ENCODE measurements at regions not wholly inside any gene's neighbourhood (a gene's known extent, or its start where the extent isn't known, plus 50 kb on each side); places are given as distances from the start of the nearest gene placed in this dataset.

GRCh38 chr2:242032780-242033656 is 163.5 kb downstream of the RTP5 start:
- Histone ChIP-seq H3K79me2 (ENCODE audit: insufficient read depth, low read depth, low read length) (no peaks in the 10 kb centered on the region), H3K4me2 (ENCODE audit: low read length) (no peak overlapping the region), H3K36me3 (ENCODE audit: insufficient read depth, low read length) (no peaks in the 10 kb centered on the region), H3K27ac (ENCODE audit: low read depth, low read length, poor library complexity, severe bottlenecking) (no peak overlapping the region), H4K20me1 (ENCODE audit: insufficient read depth, low read length) (no peaks in the 10 kb centered on the region), H3K9me2 (ENCODE audit: insufficient read depth, low read length) (no peaks in the 10 kb centered on the region), H3K4me3 (ENCODE audit: low read depth, low read length, poor library complexity, severe bottlenecking) (no peak overlapping the region), H3K4me1 (ENCODE audit: insufficient read depth, low read length, poor library complexity, severe bottlenecking) (no peaks in the 10 kb centered on the region), H3K9me3 (ENCODE audit: low read length) (no peaks in the 10 kb centered on the region), H2AFZ (ENCODE audit: low read length) (no peak overlapping the region)
- POLR2A ChIA-PET, result no interaction called here
- TF ChIP-seq CTCF (conservative IDR thresholded peaks at IDR 0.05; ENCODE audit: low read length), result no peak
- no peak for TF ChIP-seq EZH2phosphoT487 (IDR thresholded peaks at IDR 0.05; ENCODE audit: borderline replicate concordance, low read depth, low read length)
- DNase-seq (ENCODE audit: low spot score), result no peak
- intact Hi-C loops (cut with micrococcal nuclease; ENCODE audit: unreplicated experiment), result no loop called here
- CTCF ChIA-PET (ENCODE audit: unreplicated experiment), result interaction anchor here (0.7 to 0.8 kb wide), 2 partner anchors 9 to 13 kb away, joined by 3 to 4 read pairs; no protein-coding TSS in a partner anchor
- no TSS peak for BruUV-seq (replicated peaks)

DNA sequence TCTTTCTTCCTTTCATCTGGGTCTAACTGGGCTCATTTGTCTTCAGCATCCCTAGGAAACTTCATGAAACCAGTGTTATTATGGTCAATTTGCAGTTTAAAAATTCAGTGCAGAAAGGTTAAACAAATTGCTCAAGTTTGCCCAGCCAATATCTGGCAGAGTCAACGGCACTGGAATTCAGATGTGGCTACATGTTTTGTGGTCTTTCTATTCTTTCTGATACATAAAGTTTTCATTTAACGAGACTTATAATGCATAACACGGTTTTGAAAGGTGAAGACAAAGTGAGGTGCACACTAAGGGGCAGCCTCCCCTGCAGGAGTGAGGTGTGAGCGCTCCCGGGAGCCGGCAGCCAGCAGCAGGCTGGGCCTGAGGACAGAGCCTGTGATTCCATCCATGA is 164.6 kb downstream of the RTP5 start:
- no peak for DNase-seq (ENCODE audit: low spot score)
- no peak overlapping the region for H3K27ac ChIP-seq (ENCODE audit: low read depth, low read length, poor library complexity, severe bottlenecking)
- H2AFZ ChIP-seq (ENCODE audit: low read length), result no peak overlapping the region
- intact Hi-C loops (cut with micrococcal nuclease; ENCODE audit: unreplicated experiment), result no loop called here
- no peaks in the 10 kb centered on the region for H3K36me3 ChIP-seq (ENCODE audit: insufficient read depth, low read length)
- H3K9me2 ChIP-seq (ENCODE audit: insufficient read depth, low read length), result no peaks in the 10 kb centered on the region
- no peaks in the 10 kb centered on the region for H4K20me1 ChIP-seq (ENCODE audit: insufficient read depth, low read length)
- H3K9me3 ChIP-seq (ENCODE audit: low read length), result no peaks in the 10 kb centered on the region
- H3K4me2 ChIP-seq (ENCODE audit: low read length), result no peak overlapping the region
- H3K4me3 ChIP-seq (ENCODE audit: low read depth, low read length, poor library complexity, severe bottlenecking), result no peak overlapping the region
- no peaks in the 10 kb centered on the region for H3K4me1 ChIP-seq (ENCODE audit: insufficient read depth, low read length, poor library complexity, severe bottlenecking)
- CTCF ChIA-PET (ENCODE audit: unreplicated experiment), result no interaction called here
- POLR2A ChIA-PET, result interaction anchor here (1.1 kb wide), 1 partner anchor 10 kb away, joined by 5 read pairs; no protein-coding TSS in a partner anchor
- no TSS peak for BruUV-seq (replicated peaks)
- H3K79me2 ChIP-seq (ENCODE audit: insufficient read depth, low read depth, low read length), result no peaks in the 10 kb centered on the region
- TF ChIP-seq CTCF (conservative IDR thresholded peaks at IDR 0.05; ENCODE audit: low read length), result no peak
- no peak for TF ChIP-seq EZH2phosphoT487 (IDR thresholded peaks at IDR 0.05; ENCODE audit: borderline replicate concordance, low read depth, low read length)
